ENCODE measurements at regions not wholly inside any gene's neighbourhood (a gene's known extent, or its start where the extent isn't known, plus 50 kb on each side); places are given as distances from the start of the nearest gene placed in this dataset.

- no peak for DNase-seq (ENCODE audit: extremely low spot score in 2 of 2)
- H3K4me1 ChIP-seq, result no peaks in the 10 kb centered on the region
- no peak overlapping the region for H3K4me3 ChIP-seq
- no peak overlapping the region for H3K27ac ChIP-seq
- H3K27me3 ChIP-seq, result no peaks in the 10 kb centered on the region
- no peaks in the 10 kb centered on the region for H3K36me3 ChIP-seq
- TF ChIP-seq POLR2A (IDR thresholded peaks at IDR 0.05), result no peak
- no peak for TF ChIP-seq CTCF (IDR thresholded peaks at IDR 0.05)
- intact Hi-C loops (cut with DNase I), result no loop called here
- H3K9me3 ChIP-seq, result no peaks in the 10 kb centered on the region
Measured at GRCh38 chr10:28875549-28876081, 198.3 kb downstream of the BAMBI start.

- Histone ChIP-seq H3K4me3 (no peak overlapping the region), H3K27ac (no peak overlapping the region), H3K36me3 (no peaks in the 10 kb centered on the region), H3K9me3 (no peaks in the 10 kb centered on the region), H3K27me3 (no peaks in the 10 kb centered on the region), H3K4me1 (no peaks in the 10 kb centered on the region)
- DNase-seq (ENCODE audit: extremely low spot score in 2 of 2), result no peak
- no peak for TF ChIP-seq CTCF (IDR thresholded peaks at IDR 0.05)
- no peak for TF ChIP-seq POLR2A (IDR thresholded peaks at IDR 0.05)
- no peak for TF ChIP-seq POLR2AphosphoS5 (IDR thresholded peaks at IDR 0.05; ENCODE audit: insufficient read depth in 1 of 2, low read depth in 1 of 2)
- intact Hi-C loops (cut with DNase I), result no loop called here
Measured at GRCh38 chr10:28878236-28878970, 201.1 kb downstream of the BAMBI start.

GRCh38 chr10:28879246-28879645 is 201.9 kb downstream of the BAMBI start:
- Histone ChIP-seq H3K27ac (no peak overlapping the region), H3K4me1 (no peaks in the 10 kb centered on the region), H3K9me3 (no peaks in the 10 kb centered on the region), H3K4me3 (no peak overlapping the region), H3K36me3 (no peaks in the 10 kb centered on the region), H3K27me3 (no peaks in the 10 kb centered on the region)
- no peak for DNase-seq (ENCODE audit: extremely low spot score in 2 of 2)
- intact Hi-C loops (cut with DNase I), result no loop called here
- TF ChIP-seq CTCF (IDR thresholded peaks at IDR 0.05), result no peak
- no peak for TF ChIP-seq POLR2A (IDR thresholded peaks at IDR 0.05)
- no peak for TF ChIP-seq POLR2AphosphoS5 (IDR thresholded peaks at IDR 0.05; ENCODE audit: insufficient read depth in 1 of 2, low read depth in 1 of 2)

- Histone ChIP-seq H3K9me3 (no peaks in the 10 kb centered on the region), H3K27me3 (no peaks in the 10 kb centered on the region), H3K27ac (no peak overlapping the region), H3K4me3 (no peak overlapping the region), H3K4me1 (no peaks in the 10 kb centered on the region), H3K36me3 (no peaks in the 10 kb centered on the region)
- DNase-seq (ENCODE audit: extremely low spot score in 2 of 2), result peak in 1 of 2 donors; percentile 34
- intact Hi-C loops (cut with DNase I), result no loop called here
- TF ChIP-seq CTCF (IDR thresholded peaks at IDR 0.05) (no peak), POLR2A (IDR thresholded peaks at IDR 0.05) (no peak), POLR2AphosphoS5 (IDR thresholded peaks at IDR 0.05; ENCODE audit: insufficient read depth in 1 of 2, low read depth in 1 of 2) (no peak)
Measured at GRCh38 chr10:28879875-28880682, 202.8 kb downstream of the BAMBI start.

- no peak overlapping the region for H3K4me3 ChIP-seq
- H3K27ac ChIP-seq, result no peak overlapping the region
- no peaks in the 10 kb centered on the region for H3K9me3 ChIP-seq
- no peaks in the 10 kb centered on the region for H3K36me3 ChIP-seq
- no peak for TF ChIP-seq CTCF (IDR thresholded peaks at IDR 0.05)
- intact Hi-C loops (cut with DNase I), result no loop called here
- H3K27me3 ChIP-seq, result no peaks in the 10 kb centered on the region
- no peak for DNase-seq (ENCODE audit: extremely low spot score in 2 of 2)
- H3K4me1 ChIP-seq, result no peaks in the 10 kb centered on the region
Measured at GRCh38 chr10:28880683-28880950, 203.3 kb downstream of the BAMBI start.
